A549 (cell line): ENCODE measurements at regions not wholly inside any gene's neighbourhood (a gene's known extent, or its start where the extent isn't known, plus 50 kb on each side); places are given as distances from the start of the nearest gene placed in this dataset.

ENCODE experiments used
- CTCF ChIP-seq: fragments of >200 bp; sonication (Bioruptor Twin); formaldehyde crosslinking; IDR thresholded peaks from 3 replicates; pipeline ENCODE4 v1.5.1; 2016
- ELK1 ChIP-seq: fragments of 150-350 bp; IDR thresholded peaks from 2 replicates; pipeline ENCODE4 v1.6.1; 2014; ENCODE audit warnings: low read depth, mild to moderate bottlenecking, low read length
- HDAC2 ChIP-seq: fragments of 200-600 bp; sonication (generic); IDR thresholded peaks from 2 replicates; pipeline ENCODE4 v1.6.1; 2016
- POLR2A ChIP-seq: IDR thresholded peaks from 2 replicates; pipeline ENCODE4 v1.6.1; 2012; ENCODE audit warnings: mild to moderate bottlenecking, low read length
- SREBF2 ChIP-seq: fragments of 450-650 bp; IDR thresholded peaks from 2 replicates; pipeline ENCODE4 v1.6.1; 2014; ENCODE audit warnings: mild to moderate bottlenecking, moderate library complexity

- TF ChIP-seq POLR2A: no peak
- no peak for TF ChIP-seq SREBF2
- TF ChIP-seq HDAC2: no peak
- no peak for TF ChIP-seq ELK1
- no peak for TF ChIP-seq CTCF
These were observed 77.5 kb upstream of the PLD5 start for GRCh38 chr1:242602001-242602400.
